Panc1 (cell line): ENCODE measurements at regions not wholly inside any gene's neighbourhood (a gene's known extent, or its start where the extent isn't known, plus 50 kb on each side); places are given as distances from the start of the nearest gene placed in this dataset.

ENCODE experiments used
- POLR2AphosphoS5 ChIP-seq: IDR thresholded peaks from 2 replicates; pipeline ENCODE4 v1.6.1; 2012; ENCODE audit warnings: mild to moderate bottlenecking, low read depth, low read length, moderate library complexity
- SIN3A ChIP-seq: IDR thresholded peaks from 2 replicates; pipeline ENCODE4 v1.6.1; 2012; ENCODE audit warnings: low read depth, mild to moderate bottlenecking, low read length, moderate library complexity, borderline replicate concordance; ENCODE audit not compliant: insufficient read depth
- TCF7L2 ChIP-seq: IDR thresholded peaks from 2 replicates; pipeline ENCODE4 v1.6.1; 2011; ENCODE audit warnings: mild to moderate bottlenecking, low read depth, low read length, inconsistent platforms
- TF ChIP-seq, protein P1 (sequence below): fragments of 450-650 bp; IDR thresholded peaks from 2 replicates; pipeline ENCODE4 v1.5.1; 2017; ENCODE audit warnings: mild to moderate bottlenecking

GRCh38 chr17:34126496-34126895 is 128.6 kb upstream of the CCL2 start:
- TF ChIP-seq SIN3A (no peak), POLR2AphosphoS5 (no peak), TCF7L2 (no peak)
- TF ChIP-seq, protein P1, sequence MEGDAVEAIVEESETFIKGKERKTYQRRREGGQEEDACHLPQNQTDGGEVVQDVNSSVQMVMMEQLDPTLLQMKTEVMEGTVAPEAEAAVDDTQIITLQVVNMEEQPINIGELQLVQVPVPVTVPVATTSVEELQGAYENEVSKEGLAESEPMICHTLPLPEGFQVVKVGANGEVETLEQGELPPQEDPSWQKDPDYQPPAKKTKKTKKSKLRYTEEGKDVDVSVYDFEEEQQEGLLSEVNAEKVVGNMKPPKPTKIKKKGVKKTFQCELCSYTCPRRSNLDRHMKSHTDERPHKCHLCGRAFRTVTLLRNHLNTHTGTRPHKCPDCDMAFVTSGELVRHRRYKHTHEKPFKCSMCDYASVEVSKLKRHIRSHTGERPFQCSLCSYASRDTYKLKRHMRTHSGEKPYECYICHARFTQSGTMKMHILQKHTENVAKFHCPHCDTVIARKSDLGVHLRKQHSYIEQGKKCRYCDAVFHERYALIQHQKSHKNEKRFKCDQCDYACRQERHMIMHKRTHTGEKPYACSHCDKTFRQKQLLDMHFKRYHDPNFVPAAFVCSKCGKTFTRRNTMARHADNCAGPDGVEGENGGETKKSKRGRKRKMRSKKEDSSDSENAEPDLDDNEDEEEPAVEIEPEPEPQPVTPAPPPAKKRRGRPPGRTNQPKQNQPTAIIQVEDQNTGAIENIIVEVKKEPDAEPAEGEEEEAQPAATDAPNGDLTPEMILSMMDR, result no peak
